ENCODE measurements at regions not wholly inside any gene's neighbourhood (a gene's known extent, or its start where the extent isn't known, plus 50 kb on each side); places are given as distances from the start of the nearest gene placed in this dataset.

GRCh38 chr11:116688202-116688540 lies 84.6 kb downstream of the BUD13 start:
- DNase-seq (ENCODE audit: low spot score) = no peak
- H3F3A ChIP-seq (ENCODE audit: low read depth) = no peaks in the 10 kb centered on the region
- no peaks in the 10 kb centered on the region for H3K27me3 ChIP-seq
- H3K4me3 Mint-ChIP-seq = no peak overlapping the region
- peak overlapping the region; percentile 61 for H3K4me2 ChIP-seq
- peaks cover 7% of the 10 kb centered on the region for H3K9me3 Mint-ChIP-seq
- no peaks in the 10 kb centered on the region for H3K79me2 ChIP-seq (ENCODE audit: low read depth)
- no peaks in the 10 kb centered on the region for H4K20me1 ChIP-seq (ENCODE audit: low read depth)
- H2AFZ ChIP-seq (replicated peaks) = peak overlapping the region; percentile 86
- H3K27ac Mint-ChIP-seq = no peak overlapping the region
- H3K27me3 Mint-ChIP-seq (ENCODE audit: insufficient read depth, low read depth) = peaks cover 9% of the 10 kb centered on the region
- H3K4me1 ChIP-seq = peaks cover 17% of the 10 kb centered on the region
- H3K4me3 ChIP-seq = no peak overlapping the region
- H3K27ac ChIP-seq = no peak overlapping the region
- H3K4me1 Mint-ChIP-seq = peaks cover 16% of the 10 kb centered on the region
- H3K9me3 ChIP-seq (ENCODE audit: low read depth) = no peaks in the 10 kb centered on the region
- H3K36me3 Mint-ChIP-seq = no peaks in the 10 kb centered on the region
- TF ChIP-seq CTCF (IDR thresholded peaks at IDR 0.05) (no peak), EZH2 (IDR thresholded peaks at IDR 0.05) (no peak), EZH2phosphoT487 (IDR thresholded peaks at IDR 0.05) (no peak)
- H3K9ac ChIP-seq = no peak overlapping the region
- H3K36me3 ChIP-seq = no peaks in the 10 kb centered on the region

- H3K27ac Mint-ChIP-seq = peak overlapping the region; percentile 12
- no peak overlapping the region for H3K4me3 Mint-ChIP-seq
- no peak overlapping the region for H3K9ac ChIP-seq
- H3K27me3 ChIP-seq = no peaks in the 10 kb centered on the region
- peaks cover 16% of the 10 kb centered on the region for H3K4me1 Mint-ChIP-seq
- no peak for TF ChIP-seq CTCF (IDR thresholded peaks at IDR 0.05)
- no peak for TF ChIP-seq EZH2phosphoT487 (IDR thresholded peaks at IDR 0.05)
- TF ChIP-seq EZH2 (IDR thresholded peaks at IDR 0.05) = no peak
- H3K4me1 ChIP-seq = peaks cover 17% of the 10 kb centered on the region
- no peaks in the 10 kb centered on the region for H4K20me1 ChIP-seq (ENCODE audit: low read depth)
- peaks cover 8% of the 10 kb centered on the region for H3K9me3 Mint-ChIP-seq
- no peaks in the 10 kb centered on the region for H3K36me3 Mint-ChIP-seq
- peak overlapping the region; percentile 61 for H3K4me2 ChIP-seq
- H2AFZ ChIP-seq (replicated peaks) = peak overlapping the region; percentile 86
- no peak overlapping the region for H3K4me3 ChIP-seq
- H3K79me2 ChIP-seq (ENCODE audit: low read depth) = no peaks in the 10 kb centered on the region
- no peaks in the 10 kb centered on the region for H3F3A ChIP-seq (ENCODE audit: low read depth)
- no peaks in the 10 kb centered on the region for H3K36me3 ChIP-seq
- no peaks in the 10 kb centered on the region for H3K9me3 ChIP-seq (ENCODE audit: low read depth)
- peak; percentile 81 for DNase-seq (ENCODE audit: low spot score)
- H3K27me3 Mint-ChIP-seq (ENCODE audit: insufficient read depth, low read depth) = peaks cover 7% of the 10 kb centered on the region
- H3K27ac ChIP-seq = no peak overlapping the region
Measured at GRCh38 chr11:116687458-116688201, 85.2 kb downstream of the BUD13 start.

- Histone ChIP-seq H3F3A (ENCODE audit: low read depth) (no peaks in the 10 kb centered on the region), H3K79me2 (ENCODE audit: low read depth) (no peaks in the 10 kb centered on the region), H3K36me3 (no peaks in the 10 kb centered on the region), H3K9ac (no peak overlapping the region), H4K20me1 (ENCODE audit: low read depth) (no peaks in the 10 kb centered on the region), H2AFZ (replicated peaks) (no peak overlapping the region), H3K9me3 (ENCODE audit: low read depth) (no peaks in the 10 kb centered on the region), H3K27me3 (no peaks in the 10 kb centered on the region), H3K4me1 (peaks cover 17% of the 10 kb centered on the region), H3K27ac (no peak overlapping the region), H3K4me2 (no peak overlapping the region), H3K4me3 (no peak overlapping the region)
- no peak for DNase-seq (ENCODE audit: low spot score)
- Mint-ChIP-seq H3K36me3 (no peaks in the 10 kb centered on the region), H3K9me3 (peaks cover 8% of the 10 kb centered on the region), H3K27ac (no peak overlapping the region), H3K4me1 (peaks cover 16% of the 10 kb centered on the region), H3K4me3 (no peak overlapping the region), H3K27me3 (ENCODE audit: insufficient read depth, low read depth) (peaks cover 7% of the 10 kb centered on the region)
- TF ChIP-seq CTCF (IDR thresholded peaks at IDR 0.05) (no peak), EZH2 (IDR thresholded peaks at IDR 0.05) (no peak), EZH2phosphoT487 (IDR thresholded peaks at IDR 0.05) (no peak)
Measured at GRCh38 chr11:116686866-116687265, 85.9 kb downstream of the BUD13 start.
